Left ventricle myocardium inferior (tissue), 1 donor: ENCODE measurements at regions not wholly inside any gene's neighbourhood (a gene's known extent, or its start where the extent isn't known, plus 50 kb on each side); places are given as distances from the start of the nearest gene placed in this dataset.

Experiments
- DNase-seq: peaks from one replicate; pipeline ENCODE4 v3.0.0-alpha.2; 2020
- H3K27ac ChIP-seq: fragments of 200-600 bp; replicated peaks from 2 replicates; pipeline ENCODE4 v1.8.0; 2021
- H3K27me3 ChIP-seq: fragments of 200-600 bp; 2 replicates; pipeline ENCODE4 v1.8.0; 2021; ENCODE audit warnings: low read depth
- H3K36me3 ChIP-seq: fragments of 200-600 bp; 2 replicates; pipeline ENCODE4 v1.8.0; 2021
- H3K4me1 ChIP-seq: fragments of 200-600 bp; 2 replicates; pipeline ENCODE4 v1.8.0; 2021
- H3K4me3 ChIP-seq: fragments of 200-600 bp; 2 replicates; pipeline ENCODE4 v1.8.0; 2021; ENCODE audit warnings: mild to moderate bottlenecking, moderate library complexity
- H3K9me3 ChIP-seq: fragments of 200-600 bp; replicated peaks from 2 replicates; pipeline ENCODE4 v1.8.0; 2021
- intact Hi-C: fragments of 100-400 bp; cut with micrococcal nuclease; formaldehyde crosslinking; loops from one replicate; pipeline ENCODE4 v1.11.0; 2022
- TF ChIP-seq, protein P1 (sequence below): fragments of 200-600 bp; IDR thresholded peaks from 2 replicates; pipeline ENCODE4 v1.8.0; 2021; ENCODE audit warnings: antibody characterized with exemption, mild to moderate bottlenecking, borderline replicate concordance
- donor health status: DM: no; HTN: yes; CAD: no; lungs with severe emphysema.

- no peak for DNase-seq
- H3K27ac ChIP-seq, result no peak overlapping the region
- no peaks in the 10 kb centered on the region for H3K27me3 ChIP-seq
- TF ChIP-seq, protein P1, sequence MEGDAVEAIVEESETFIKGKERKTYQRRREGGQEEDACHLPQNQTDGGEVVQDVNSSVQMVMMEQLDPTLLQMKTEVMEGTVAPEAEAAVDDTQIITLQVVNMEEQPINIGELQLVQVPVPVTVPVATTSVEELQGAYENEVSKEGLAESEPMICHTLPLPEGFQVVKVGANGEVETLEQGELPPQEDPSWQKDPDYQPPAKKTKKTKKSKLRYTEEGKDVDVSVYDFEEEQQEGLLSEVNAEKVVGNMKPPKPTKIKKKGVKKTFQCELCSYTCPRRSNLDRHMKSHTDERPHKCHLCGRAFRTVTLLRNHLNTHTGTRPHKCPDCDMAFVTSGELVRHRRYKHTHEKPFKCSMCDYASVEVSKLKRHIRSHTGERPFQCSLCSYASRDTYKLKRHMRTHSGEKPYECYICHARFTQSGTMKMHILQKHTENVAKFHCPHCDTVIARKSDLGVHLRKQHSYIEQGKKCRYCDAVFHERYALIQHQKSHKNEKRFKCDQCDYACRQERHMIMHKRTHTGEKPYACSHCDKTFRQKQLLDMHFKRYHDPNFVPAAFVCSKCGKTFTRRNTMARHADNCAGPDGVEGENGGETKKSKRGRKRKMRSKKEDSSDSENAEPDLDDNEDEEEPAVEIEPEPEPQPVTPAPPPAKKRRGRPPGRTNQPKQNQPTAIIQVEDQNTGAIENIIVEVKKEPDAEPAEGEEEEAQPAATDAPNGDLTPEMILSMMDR, result no peak
- intact Hi-C loops, result no loop called here
- no peaks in the 10 kb centered on the region for H3K36me3 ChIP-seq
- no peak overlapping the region for H3K4me3 ChIP-seq
- H3K9me3 ChIP-seq, result no peaks in the 10 kb centered on the region
- H3K4me1 ChIP-seq, result no peaks in the 10 kb centered on the region
Measured at GRCh38 chr1:199383793-199384192, 643.7 kb upstream of the NR5A2 start.

DNA sequence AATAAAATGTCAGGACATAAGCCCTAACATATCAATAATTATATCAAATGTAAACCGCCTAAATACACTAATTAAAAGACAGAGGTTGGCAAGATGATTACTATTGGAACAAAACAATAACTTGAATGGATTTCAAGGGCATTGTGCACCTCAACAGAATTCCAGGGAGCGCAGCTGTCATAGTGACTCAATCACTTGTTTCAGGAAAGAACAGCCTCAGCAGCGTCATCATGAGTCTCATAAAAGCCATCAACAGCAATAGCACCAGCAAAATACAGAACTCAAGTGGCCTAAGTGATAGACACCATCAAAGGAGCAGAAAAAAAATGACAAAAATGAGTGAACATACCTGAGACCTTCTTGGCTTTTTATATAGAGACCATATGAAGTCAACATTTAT lies 632.7 kb upstream of the NR5A2 start:
- Histone ChIP-seq H3K4me1 (no peaks in the 10 kb centered on the region), H3K36me3 (no peaks in the 10 kb centered on the region), H3K9me3 (peaks cover 9% of the 10 kb centered on the region), H3K27me3 (no peaks in the 10 kb centered on the region), H3K4me3 (no peak overlapping the region), H3K27ac (no peak overlapping the region)
- intact Hi-C loops, result no loop called here
- no peak for DNase-seq
- TF ChIP-seq, protein P1, result no peak

DNA sequence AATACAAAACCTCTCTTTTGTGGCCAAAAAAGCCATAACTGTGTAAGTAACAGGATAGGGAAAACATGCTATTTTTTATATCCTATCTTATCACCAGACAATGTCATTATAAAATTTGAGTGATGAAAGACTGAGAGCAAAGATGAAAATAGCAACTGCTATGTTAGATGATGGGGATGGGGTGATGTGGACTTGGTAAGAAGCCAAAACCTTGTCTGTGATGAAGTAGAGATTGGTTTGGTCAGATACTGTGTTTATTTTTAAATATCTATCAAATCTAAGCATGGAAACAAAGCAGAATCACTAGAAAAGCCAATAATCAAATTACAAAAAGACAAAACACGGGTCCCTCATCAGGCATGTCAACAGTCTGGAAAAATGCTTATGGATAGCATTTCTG lies 631.1 kb upstream of the NR5A2 start:
- DNase-seq, result no peak
- Histone ChIP-seq H3K27ac (no peak overlapping the region), H3K36me3 (no peaks in the 10 kb centered on the region), H3K4me3 (no peak overlapping the region), H3K4me1 (no peaks in the 10 kb centered on the region), H3K27me3 (no peaks in the 10 kb centered on the region), H3K9me3 (peaks cover 5% of the 10 kb centered on the region)
- TF ChIP-seq, protein P1, result no peak
- intact Hi-C loops, result no loop called here

- H3K9me3 ChIP-seq, result no peaks in the 10 kb centered on the region
- no peaks in the 10 kb centered on the region for H3K4me1 ChIP-seq
- no peak overlapping the region for H3K27ac ChIP-seq
- TF ChIP-seq, protein P1, result no peak
- H3K36me3 ChIP-seq, result no peaks in the 10 kb centered on the region
- no peaks in the 10 kb centered on the region for H3K27me3 ChIP-seq
- intact Hi-C loops, result no loop called here
- DNase-seq, result no peak
- no peak overlapping the region for H3K4me3 ChIP-seq
Measured at GRCh38 chr1:199399996-199400724, 627.4 kb upstream of the NR5A2 start.

DNA sequence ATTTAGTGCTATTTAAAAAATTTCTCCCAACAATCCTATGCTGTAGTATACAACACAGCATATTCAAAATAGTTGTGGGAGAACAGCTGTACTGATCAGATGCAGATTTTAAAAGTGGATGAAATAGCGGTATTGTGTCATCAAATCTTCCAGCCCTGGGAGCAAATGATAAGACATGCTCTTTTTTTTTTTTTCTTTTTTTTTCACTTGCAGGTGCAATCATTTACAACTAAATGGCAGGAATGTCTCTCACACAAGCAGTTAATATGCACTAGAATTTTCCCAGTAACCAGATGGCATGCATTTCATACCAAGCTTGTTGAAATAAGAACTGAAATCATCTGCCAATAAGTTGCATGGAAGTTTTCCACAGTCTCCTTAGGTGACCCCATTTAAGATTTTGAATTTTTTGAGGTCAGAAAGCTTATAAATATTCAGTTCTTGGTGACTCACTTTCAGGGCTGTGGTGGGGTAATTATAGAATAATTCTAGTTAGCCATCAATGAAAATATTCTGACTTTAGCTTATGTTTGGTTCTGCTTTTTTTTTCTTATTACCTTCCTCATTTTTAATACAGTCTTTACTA lies 623.9 kb upstream of the NR5A2 start:
- no peaks in the 10 kb centered on the region for H3K27me3 ChIP-seq
- intact Hi-C loops, result no loop called here
- H3K4me3 ChIP-seq, result no peak overlapping the region
- no peaks in the 10 kb centered on the region for H3K4me1 ChIP-seq
- no peak overlapping the region for H3K27ac ChIP-seq
- no peak for DNase-seq
- TF ChIP-seq, protein P1, result no peak
- H3K9me3 ChIP-seq, result no peaks in the 10 kb centered on the region
- H3K36me3 ChIP-seq, result no peaks in the 10 kb centered on the region
